ENCODE measurements at regions not wholly inside any gene's neighbourhood (a gene's known extent, or its start where the extent isn't known, plus 50 kb on each side); places are given as distances from the start of the nearest gene placed in this dataset.
A peak's percentile ranks its signal among the peaks of the same experiment; 100 is the strongest.

DNA sequence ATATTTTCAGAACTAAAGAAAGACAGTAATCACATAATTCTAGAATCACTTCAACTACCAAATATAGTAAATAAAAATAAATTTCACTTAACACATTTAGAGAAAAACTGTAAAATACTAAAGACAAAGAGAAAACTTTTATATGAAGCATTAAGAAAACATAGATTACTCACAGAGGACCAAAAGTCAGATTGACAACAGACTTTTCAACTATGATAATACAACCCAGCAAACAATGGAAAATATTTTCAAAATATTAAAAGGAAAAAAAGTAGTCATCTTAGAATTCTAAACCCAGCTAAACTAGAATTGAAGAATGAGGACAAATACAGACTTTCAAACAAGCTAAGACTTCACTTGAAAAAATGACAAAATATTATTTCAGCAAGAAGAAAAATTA, 164.8 kb upstream of the ARID1B start:
- Histone ChIP-seq H3K4me1 (replicated peaks) (no peaks in the 10 kb centered on the region), H3K27ac (no peak overlapping the region), H3K4me3 (no peak overlapping the region), H3K36me3 (no peaks in the 10 kb centered on the region), H3K9me3 (no peaks in the 10 kb centered on the region), H3K27me3 (replicated peaks; ENCODE audit: insufficient read depth) (no peaks in the 10 kb centered on the region)
- no peak for DNase-seq (ENCODE audit: low spot score)
- TF ChIP-seq, protein P1, sequence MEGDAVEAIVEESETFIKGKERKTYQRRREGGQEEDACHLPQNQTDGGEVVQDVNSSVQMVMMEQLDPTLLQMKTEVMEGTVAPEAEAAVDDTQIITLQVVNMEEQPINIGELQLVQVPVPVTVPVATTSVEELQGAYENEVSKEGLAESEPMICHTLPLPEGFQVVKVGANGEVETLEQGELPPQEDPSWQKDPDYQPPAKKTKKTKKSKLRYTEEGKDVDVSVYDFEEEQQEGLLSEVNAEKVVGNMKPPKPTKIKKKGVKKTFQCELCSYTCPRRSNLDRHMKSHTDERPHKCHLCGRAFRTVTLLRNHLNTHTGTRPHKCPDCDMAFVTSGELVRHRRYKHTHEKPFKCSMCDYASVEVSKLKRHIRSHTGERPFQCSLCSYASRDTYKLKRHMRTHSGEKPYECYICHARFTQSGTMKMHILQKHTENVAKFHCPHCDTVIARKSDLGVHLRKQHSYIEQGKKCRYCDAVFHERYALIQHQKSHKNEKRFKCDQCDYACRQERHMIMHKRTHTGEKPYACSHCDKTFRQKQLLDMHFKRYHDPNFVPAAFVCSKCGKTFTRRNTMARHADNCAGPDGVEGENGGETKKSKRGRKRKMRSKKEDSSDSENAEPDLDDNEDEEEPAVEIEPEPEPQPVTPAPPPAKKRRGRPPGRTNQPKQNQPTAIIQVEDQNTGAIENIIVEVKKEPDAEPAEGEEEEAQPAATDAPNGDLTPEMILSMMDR (IDR thresholded peaks at IDR 0.05), result no peak
- TF ChIP-seq POLR2AphosphoS5 (IDR thresholded peaks at IDR 0.05) (no peak), POLR2A (IDR thresholded peaks at IDR 0.05) (no peak)
- intact Hi-C loops (cut with DNase I), result no loop called here

DNA sequence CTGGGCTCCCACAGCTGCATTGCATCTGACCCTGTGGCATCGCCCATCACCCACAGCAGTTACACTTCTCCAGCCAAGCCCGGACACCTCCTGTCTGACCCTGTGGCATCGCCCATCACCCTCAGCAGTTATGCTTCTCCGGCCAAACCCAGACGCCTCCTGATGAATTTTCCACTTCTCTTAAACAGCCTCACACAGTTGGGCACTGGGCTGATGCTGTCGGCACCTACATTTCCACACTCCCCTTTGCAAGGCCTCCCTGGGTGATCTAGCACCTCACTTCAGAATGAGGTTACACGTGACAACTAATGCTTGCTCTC, 175.2 kb upstream of the ARID1B start:
- no peaks in the 10 kb centered on the region for H3K9me3 ChIP-seq
- H3K4me3 ChIP-seq, result no peak overlapping the region
- H3K4me1 ChIP-seq (replicated peaks), result no peaks in the 10 kb centered on the region
- H3K27me3 ChIP-seq (replicated peaks; ENCODE audit: insufficient read depth), result no peaks in the 10 kb centered on the region
- no peak overlapping the region for H3K27ac ChIP-seq
- no peaks in the 10 kb centered on the region for H3K36me3 ChIP-seq
- DNase-seq (ENCODE audit: low spot score), result no peak
- intact Hi-C loops (cut with DNase I), result no loop called here
- TF ChIP-seq, protein P1 (IDR thresholded peaks at IDR 0.05), result no peak
- TF ChIP-seq POLR2A (IDR thresholded peaks at IDR 0.05) (no peak), POLR2AphosphoS5 (IDR thresholded peaks at IDR 0.05) (no peak)
- 92% methylated on average over 7 of the region's 7 CpGs for WGBS

DNA sequence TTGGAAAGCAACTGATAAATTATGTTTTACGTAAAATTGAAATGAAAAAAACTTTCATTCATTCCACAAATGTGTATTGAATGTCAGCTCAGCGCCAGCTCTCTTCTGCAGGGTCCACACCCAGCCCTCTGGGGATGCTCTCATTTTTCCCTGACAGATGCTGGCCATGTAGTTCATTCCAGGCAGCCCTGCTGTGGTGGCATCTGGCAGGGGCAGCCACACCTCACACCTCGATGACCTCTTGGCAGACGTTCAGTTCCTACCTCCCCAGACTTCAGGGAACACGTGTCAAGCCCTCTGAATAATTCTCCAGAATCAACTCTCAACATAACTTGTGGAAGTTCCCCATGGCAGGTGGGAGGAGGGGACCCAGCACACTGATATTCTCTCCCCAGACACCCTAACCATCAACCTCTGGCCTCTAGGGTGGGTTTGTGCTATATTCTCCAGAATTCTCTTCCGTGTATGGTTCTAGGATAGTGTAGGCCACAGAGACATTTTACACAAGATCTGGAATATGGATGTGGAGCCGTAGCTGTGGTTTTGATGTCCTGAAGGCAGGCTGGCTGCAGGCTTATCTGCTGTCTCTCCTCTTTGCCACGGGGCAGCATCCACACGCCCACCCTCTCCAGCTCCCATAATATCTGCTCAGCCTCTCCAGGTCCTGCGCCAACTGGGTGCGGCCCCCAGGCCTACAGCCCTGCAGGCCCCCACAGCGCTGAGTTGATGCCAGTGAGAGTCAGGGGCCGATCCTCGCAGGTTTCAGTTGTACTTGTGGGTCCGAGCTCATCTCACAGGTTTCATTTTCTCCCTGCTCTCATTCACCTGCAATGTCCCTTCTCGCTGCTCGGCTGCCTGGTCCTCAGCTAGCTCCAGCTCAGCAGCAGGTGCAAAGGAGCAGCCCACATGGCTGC, 175.8 kb upstream of the ARID1B start:
- no peaks in the 10 kb centered on the region for H3K4me1 ChIP-seq (replicated peaks)
- 82% methylated on average over 17 of the region's 17 CpGs for whole genome bisulfite sequencing
- no peaks in the 10 kb centered on the region for H3K36me3 ChIP-seq
- H3K27me3 ChIP-seq (replicated peaks; ENCODE audit: insufficient read depth), result no peaks in the 10 kb centered on the region
- no peak overlapping the region for H3K4me3 ChIP-seq
- intact Hi-C loops (cut with DNase I), result no loop called here
- TF ChIP-seq, protein P1 (IDR thresholded peaks at IDR 0.05), result no peak
- TF ChIP-seq POLR2AphosphoS5 (IDR thresholded peaks at IDR 0.05) (no peak), POLR2A (IDR thresholded peaks at IDR 0.05) (no peak)
- peak overlapping the region; percentile 14 to 56 for H3K27ac ChIP-seq
- no peaks in the 10 kb centered on the region for H3K9me3 ChIP-seq
- DNase-seq (ENCODE audit: low spot score), result no peak

DNA sequence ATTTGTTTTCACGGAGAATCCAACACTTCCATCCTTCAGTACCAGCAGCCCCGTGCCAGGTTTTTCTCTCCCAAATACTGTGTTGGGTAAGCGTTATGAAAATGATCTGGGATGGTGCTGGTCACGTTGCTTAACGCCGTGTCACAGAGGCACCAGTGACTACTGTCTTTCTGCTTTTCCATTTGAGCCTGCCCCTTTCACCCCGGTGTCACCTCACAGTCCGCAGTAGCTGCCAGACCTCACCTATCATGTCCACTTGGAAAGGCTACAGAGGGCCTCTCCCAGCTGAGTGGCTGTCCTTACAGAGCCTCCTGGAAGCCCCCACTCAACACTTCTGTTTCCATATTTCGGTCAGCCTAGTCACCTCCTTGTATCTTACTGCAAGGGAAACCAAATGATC, 176.5 kb upstream of the ARID1B start:
- Histone ChIP-seq H3K27ac (peak overlapping the region; percentile 14 to 56), H3K4me3 (no peak overlapping the region), H3K36me3 (no peaks in the 10 kb centered on the region), H3K27me3 (replicated peaks; ENCODE audit: insufficient read depth) (no peaks in the 10 kb centered on the region), H3K4me1 (replicated peaks) (no peaks in the 10 kb centered on the region), H3K9me3 (no peaks in the 10 kb centered on the region)
- WGBS, result 75% methylated on average over 9 of the region's 9 CpGs
- TF ChIP-seq POLR2AphosphoS5 (IDR thresholded peaks at IDR 0.05) (no peak), POLR2A (IDR thresholded peaks at IDR 0.05) (no peak)
- intact Hi-C loops (cut with DNase I), result no loop called here
- no peak for DNase-seq (ENCODE audit: low spot score)

DNA sequence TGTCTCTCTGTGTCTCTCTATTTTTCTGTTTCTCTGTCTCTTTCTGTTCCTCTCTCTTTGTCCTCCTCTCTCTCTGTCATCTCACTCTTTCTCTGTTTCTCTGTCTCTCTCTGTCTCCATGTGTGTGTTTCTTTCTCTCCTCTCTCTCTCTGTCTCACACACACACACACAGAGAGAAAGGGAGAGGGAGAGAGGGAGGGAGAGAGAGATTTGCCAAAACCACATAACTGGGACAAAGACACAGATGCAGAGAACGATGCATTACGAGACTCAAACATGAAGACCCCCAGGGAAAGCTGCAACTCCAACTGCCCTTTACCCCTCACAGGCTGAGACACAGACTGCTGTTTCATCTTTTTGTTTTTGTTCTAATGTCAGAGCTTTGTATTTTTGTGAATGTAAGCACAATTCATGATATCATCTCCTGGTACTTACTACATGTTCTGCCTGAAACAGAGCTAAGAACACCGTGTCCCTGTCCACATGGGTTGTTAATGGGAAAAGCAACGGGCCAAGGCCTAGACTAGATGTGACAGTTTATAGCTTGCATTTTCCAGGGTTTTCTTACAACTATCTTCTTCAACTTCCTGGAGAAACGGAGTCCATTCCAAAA, 177.1 kb upstream of the ARID1B start:
- intact Hi-C loops (cut with DNase I), result no loop called here
- no peak for TF ChIP-seq POLR2A (IDR thresholded peaks at IDR 0.05)
- TF ChIP-seq, protein P1 (IDR thresholded peaks at IDR 0.05), result no peak
- peak; percentile 81 for TF ChIP-seq POLR2AphosphoS5 (IDR thresholded peaks at IDR 0.05)
- 46% methylated on average over 5 of the region's 5 CpGs for WGBS
- Histone ChIP-seq H3K9me3 (no peaks in the 10 kb centered on the region), H3K36me3 (no peaks in the 10 kb centered on the region), H3K27ac (peak overlapping the region; percentile 56 to 64), H3K4me1 (replicated peaks) (no peaks in the 10 kb centered on the region), H3K4me3 (no peak overlapping the region), H3K27me3 (replicated peaks; ENCODE audit: insufficient read depth) (no peaks in the 10 kb centered on the region)
- peak; percentile 22 for DNase-seq (ENCODE audit: low spot score)

Measured in prostate gland (tissue), 2 donors.